Kidney (tissue), 13 donors: ENCODE measurements at regions not wholly inside any gene's neighbourhood (a gene's known extent, or its start where the extent isn't known, plus 50 kb on each side); places are given as distances from the start of the nearest gene placed in this dataset.

Experiments used
- DNase-seq, 5 donors: peaks; one replicate each; pipeline ENCODE4 v3.0.0-alpha.2; 2013 to 2020
- FAIRE-seq: peaks from 2 replicates; lab custom pipeline; 2012; peaks lifted over from hg19 to GRCh38; lab: Jason Lieb, UNC
- H3K27ac ChIP-seq, 2 donors: one replicate each; pipeline ENCODE4 v1.7.0; 2013; ENCODE audit warnings: low read depth in 2 of 2, low read length in 2 of 2, inconsistent platforms in 1 of 2
- H3K27me3 ChIP-seq: one replicate; pipeline ENCODE4 v1.7.1; 2013; ENCODE audit warnings: low read length, inconsistent platforms; ENCODE audit not compliant: control insufficient read depth, insufficient read depth
- H3K36me3 ChIP-seq, 3 donors: one replicate each; pipeline versions ENCODE4 v1.7.0 to v1.7.1; 2013; ENCODE audit warnings: low read length in 3 of 3, control low read depth in 1 of 3, inconsistent platforms in 1 of 3; ENCODE audit not compliant: insufficient read depth in 3 of 3, control insufficient read depth in 2 of 3
- H3K4me1 ChIP-seq, 3 donors: one replicate each; pipeline versions ENCODE4 v1.7.0 to v1.7.1; 2013; ENCODE audit warnings: low read length in 3 of 3, inconsistent platforms in 1 of 3, low read depth in 1 of 3; ENCODE audit not compliant: control insufficient read depth in 2 of 3, insufficient read depth in 2 of 3
- H3K4me3 ChIP-seq, 3 donors: one replicate each; pipeline versions ENCODE4 v1.7.0 to v1.8.1; 2013; ENCODE audit warnings: low read length in 3 of 3, control low read depth in 1 of 3, inconsistent platforms in 1 of 3
- H3K9ac ChIP-seq, 3 donors: one replicate each; pipeline versions ENCODE4 v1.7.0 to v1.7.1; 2013; ENCODE audit warnings: low read length in 3 of 3, control low read depth in 1 of 3, inconsistent platforms in 1 of 3
- H3K9me3 ChIP-seq, 3 donors: one replicate each; pipeline versions ENCODE4 v1.7.0 to v1.7.1; 2013; ENCODE audit warnings: low read length in 3 of 3, control low read depth in 1 of 3, inconsistent platforms in 1 of 3; ENCODE audit not compliant: control insufficient read depth in 2 of 3, insufficient read depth in 1 of 3
- intact Hi-C: fragments of 100-400 bp; cut with DNase I; formaldehyde crosslinking; loops from one replicate; pipeline ENCODE4 v1.11.1; 2022
- TF ChIP-seq, protein P1 (sequence below): IDR thresholded peaks from 3 replicates; pipeline ENCODE4 v1.5.1; 2012; ENCODE audit warnings: mild to moderate bottlenecking, moderate library complexity, borderline replicate concordance; ENCODE audit not compliant: insufficient read depth; ENCODE audit errors: extremely low read depth
- donor health status: control.
- donor health status: control.
- donor health status: control.
- donor health status: control.
- donor health status: control.
- donor health status: DM: yes; HTN: yes; CAD: no.
- donor health status: Normal renal cell carcinoma (clear cell type).

DNA sequence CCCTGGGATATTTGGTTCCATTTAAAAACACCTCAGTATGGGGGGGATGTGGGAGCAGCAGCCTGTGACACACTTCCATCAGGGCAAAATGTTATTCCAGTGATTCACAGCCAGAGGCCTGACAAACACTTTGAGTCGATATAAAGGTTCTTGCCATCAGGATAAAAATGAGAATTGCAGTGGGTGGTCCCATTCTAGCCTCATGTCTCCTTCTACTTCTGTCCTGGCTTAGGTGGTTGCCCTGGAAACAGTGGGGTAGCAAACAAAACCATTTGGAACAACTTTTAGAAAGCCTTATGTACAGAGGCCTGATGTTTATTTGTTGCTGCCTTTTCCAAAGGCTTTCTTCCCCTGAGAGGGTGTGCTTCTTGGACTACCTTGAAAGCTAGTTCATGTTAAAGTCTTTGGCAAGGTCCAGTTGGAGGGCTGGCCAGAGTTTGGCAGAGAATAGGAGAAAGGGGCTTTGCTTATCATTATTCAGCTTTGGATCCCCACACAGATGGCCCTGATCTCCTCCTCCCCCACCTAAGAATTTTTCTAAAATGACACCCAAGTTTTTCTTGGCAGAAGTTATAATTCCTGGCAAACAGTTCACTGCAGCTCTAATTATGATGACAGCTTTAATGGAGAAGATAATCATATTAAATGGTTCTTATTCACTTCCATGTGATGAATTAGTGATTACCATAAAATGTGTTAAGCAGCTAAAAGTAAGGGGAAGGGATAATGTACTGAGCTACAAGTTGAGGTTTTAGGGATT, 84.2 kb upstream of the ZNF280D start:
- Histone ChIP-seq H3K27me3 (no peaks in the 10 kb centered on the region), H3K27ac (no peak overlapping the region), H3K4me3 (no peak overlapping the region), H3K4me1 (no peaks in the 10 kb centered on the region), H3K9me3 (no peaks in the 10 kb centered on the region), H3K9ac (no peak overlapping the region), H3K36me3 (no peaks in the 10 kb centered on the region)
- TF ChIP-seq, protein P1, sequence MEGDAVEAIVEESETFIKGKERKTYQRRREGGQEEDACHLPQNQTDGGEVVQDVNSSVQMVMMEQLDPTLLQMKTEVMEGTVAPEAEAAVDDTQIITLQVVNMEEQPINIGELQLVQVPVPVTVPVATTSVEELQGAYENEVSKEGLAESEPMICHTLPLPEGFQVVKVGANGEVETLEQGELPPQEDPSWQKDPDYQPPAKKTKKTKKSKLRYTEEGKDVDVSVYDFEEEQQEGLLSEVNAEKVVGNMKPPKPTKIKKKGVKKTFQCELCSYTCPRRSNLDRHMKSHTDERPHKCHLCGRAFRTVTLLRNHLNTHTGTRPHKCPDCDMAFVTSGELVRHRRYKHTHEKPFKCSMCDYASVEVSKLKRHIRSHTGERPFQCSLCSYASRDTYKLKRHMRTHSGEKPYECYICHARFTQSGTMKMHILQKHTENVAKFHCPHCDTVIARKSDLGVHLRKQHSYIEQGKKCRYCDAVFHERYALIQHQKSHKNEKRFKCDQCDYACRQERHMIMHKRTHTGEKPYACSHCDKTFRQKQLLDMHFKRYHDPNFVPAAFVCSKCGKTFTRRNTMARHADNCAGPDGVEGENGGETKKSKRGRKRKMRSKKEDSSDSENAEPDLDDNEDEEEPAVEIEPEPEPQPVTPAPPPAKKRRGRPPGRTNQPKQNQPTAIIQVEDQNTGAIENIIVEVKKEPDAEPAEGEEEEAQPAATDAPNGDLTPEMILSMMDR: no peak
- peak in 3 of 5 donors; percentile 50 to 80 (median 77) for DNase-seq
- no peak for FAIRE-seq
- intact Hi-C loops: no loop called here

DNA sequence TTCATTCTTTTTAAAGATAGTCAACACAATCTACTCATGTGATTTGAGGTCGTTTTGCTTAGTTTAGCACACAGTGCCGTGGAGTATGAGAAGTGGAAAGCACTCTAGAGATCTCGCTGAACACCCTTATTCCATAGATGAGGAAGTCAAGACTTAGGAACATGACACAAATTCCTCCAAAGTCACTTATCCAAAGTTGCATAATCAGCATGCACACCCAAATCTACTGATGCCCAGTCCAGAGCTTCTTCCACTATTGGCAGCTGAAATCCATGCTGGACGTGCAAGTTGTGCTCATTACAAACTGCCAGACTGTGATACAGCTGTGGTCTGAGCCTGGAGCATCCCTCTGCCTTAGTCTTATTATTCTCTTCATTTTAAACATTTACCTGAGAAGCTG, 83.5 kb upstream of the ZNF280D start:
- DNase-seq (no peak), FAIRE-seq (no peak)
- H3K4me1 ChIP-seq: no peaks in the 10 kb centered on the region
- intact Hi-C loops: no loop called here
- H3K9ac ChIP-seq: no peak overlapping the region
- no peaks in the 10 kb centered on the region for H3K9me3 ChIP-seq
- TF ChIP-seq, protein P1: no peak
- H3K27ac ChIP-seq: no peak overlapping the region
- H3K36me3 ChIP-seq: no peaks in the 10 kb centered on the region
- no peaks in the 10 kb centered on the region for H3K27me3 ChIP-seq
- H3K4me3 ChIP-seq: no peak overlapping the region

DNA sequence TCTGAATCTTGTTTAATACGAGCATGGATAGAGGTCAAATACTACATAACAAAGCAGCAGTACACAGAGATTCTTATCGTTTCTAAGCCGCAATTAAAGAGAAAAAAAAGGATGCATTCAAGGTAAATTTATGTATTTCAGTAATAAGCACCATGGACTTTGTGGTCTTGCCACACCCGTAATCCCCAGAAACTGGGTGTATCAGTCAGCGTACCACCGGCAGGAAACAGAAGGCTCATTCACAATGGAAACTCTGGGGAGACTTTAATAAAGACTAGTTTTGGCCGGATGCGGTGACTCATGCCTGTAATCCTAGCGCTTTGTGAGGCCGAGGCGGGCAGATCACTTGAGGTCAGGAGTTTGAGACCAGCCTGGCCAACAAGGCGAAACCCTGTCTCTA, 81.9 kb upstream of the ZNF280D start:
- TF ChIP-seq, protein P1: no peak
- intact Hi-C loops: no loop called here
- no peaks in the 10 kb centered on the region for H3K36me3 ChIP-seq
- no peak overlapping the region for H3K9ac ChIP-seq
- no peaks in the 10 kb centered on the region for H3K4me1 ChIP-seq
- no peaks in the 10 kb centered on the region for H3K9me3 ChIP-seq
- H3K27me3 ChIP-seq: no peaks in the 10 kb centered on the region
- H3K27ac ChIP-seq: no peak overlapping the region
- DNase-seq (no peak), FAIRE-seq (no peak)
- H3K4me3 ChIP-seq: no peak overlapping the region
